Renal cortex interstitium (tissue), 11 donors: ENCODE measurements at regions not wholly inside any gene's neighbourhood (a gene's known extent, or its start where the extent isn't known, plus 50 kb on each side); places are given as distances from the start of the nearest gene placed in this dataset.

Experiments
- DNase-seq, 11 donors: peaks; one replicate each; pipeline ENCODE4 v3.0.0-alpha.2; 2013; ENCODE audit warnings: low read depth in 9 of 11, low spot score in 4 of 11; ENCODE audit errors: extremely low read depth in 1 of 11

GRCh38 chrY:14139521-14139920 is 83.5 kb downstream of the VCY1B start:
- no peak for DNase-seq

- DNase-seq, result no peak
Observed at GRCh38 chrY:14145614-14146013, 89.6 kb downstream of the VCY1B start.

GRCh38 chrY:14182776-14183175 is 126.7 kb downstream of the VCY1B start:
- DNase-seq, result no peak

GRCh38 chrY:14222014-14222413 is 166.0 kb downstream of the VCY1B start:
- no peak for DNase-seq

- no peak for DNase-seq
Observed at GRCh38 chrY:14231703-14232102, 175.7 kb downstream of the VCY1B start.

GRCh38 chrY:14235070-14235469 is 179.0 kb downstream of the VCY1B start:
- DNase-seq, result no peak

GRCh38 chrY:14238277-14238676 is 182.2 kb downstream of the VCY1B start:
- DNase-seq, result no peak

GRCh38 chrY:14246948-14247347 is 190.9 kb downstream of the VCY1B start:
- no peak for DNase-seq

GRCh38 chrY:14248878-14249576 is 193.0 kb downstream of the VCY1B start:
- DNase-seq, result no peak

- DNase-seq, result no peak
Observed at GRCh38 chrY:14255965-14256816, 200.2 kb downstream of the VCY1B start.

- DNase-seq, result no peak
Observed at GRCh38 chrY:14256817-14257168, 200.8 kb downstream of the VCY1B start.

- no peak for DNase-seq
Observed at GRCh38 chrY:14277029-14277428, 221.0 kb downstream of the VCY1B start.

GRCh38 chrY:14290656-14291375 is 233.5 kb upstream of the NLGN4Y start:
- no peak for DNase-seq

- no peak for DNase-seq
Observed at GRCh38 chrY:14292382-14292781, 231.9 kb upstream of the NLGN4Y start.

GRCh38 chrY:14300775-14301174 is 223.6 kb upstream of the NLGN4Y start:
- no peak for DNase-seq

GRCh38 chrY:14301552-14301951 is 222.8 kb upstream of the NLGN4Y start:
- no peak for DNase-seq

GRCh38 chrY:14328677-14329345 is 195.5 kb upstream of the NLGN4Y start:
- peak in 3 of 11 donors; percentile 0 to 3 (median 3) for DNase-seq

- no peak for DNase-seq
Observed at GRCh38 chrY:14330362-14330761, 194.0 kb upstream of the NLGN4Y start.

GRCh38 chrY:14339524-14339923 is 184.8 kb upstream of the NLGN4Y start:
- no peak for DNase-seq
